ENCODE measurements at regions not wholly inside any gene's neighbourhood (a gene's known extent, or its start where the extent isn't known, plus 50 kb on each side); places are given as distances from the start of the nearest gene placed in this dataset.
"Not testable (repeated sequence)": the region's sequence is repeated elsewhere in the genome, so short reads cannot be mapped to it uniquely, and the experiment has no call there.

DNA sequence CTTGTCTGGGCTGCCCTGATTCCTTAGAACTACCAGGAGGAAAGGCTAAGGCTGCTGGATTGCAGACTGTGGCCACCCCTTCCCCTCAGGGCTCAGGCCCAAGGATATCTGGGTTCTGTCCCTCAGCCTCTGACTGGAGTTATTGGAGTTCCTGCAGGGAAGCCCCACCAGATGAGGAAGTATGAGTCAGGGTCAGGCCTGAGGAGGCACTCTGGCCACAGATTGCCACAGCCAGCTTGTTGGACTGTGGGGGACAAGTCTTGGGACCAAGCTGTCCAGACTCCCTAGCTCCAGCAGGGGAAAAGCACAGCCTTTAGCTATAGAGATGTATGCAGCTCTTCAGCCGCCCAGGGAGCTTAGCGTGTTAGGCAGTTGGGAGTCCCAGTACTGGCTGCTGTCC, 381.9 kb upstream of the TOM1L1 start:
- no peak for DNase-seq

GRCh38 chr17:54521137-54521536, 379.5 kb upstream of the TOM1L1 start:
- DNase-seq: no peak

GRCh38 chr17:54524501-54524900, 376.2 kb upstream of the TOM1L1 start:
- DNase-seq: no peak

- DNase-seq: no peak
Observed at GRCh38 chr17:54527941-54528340, 372.7 kb upstream of the TOM1L1 start.

GRCh38 chr17:54530398-54530797, 370.3 kb upstream of the TOM1L1 start:
- no peak for DNase-seq

DNA sequence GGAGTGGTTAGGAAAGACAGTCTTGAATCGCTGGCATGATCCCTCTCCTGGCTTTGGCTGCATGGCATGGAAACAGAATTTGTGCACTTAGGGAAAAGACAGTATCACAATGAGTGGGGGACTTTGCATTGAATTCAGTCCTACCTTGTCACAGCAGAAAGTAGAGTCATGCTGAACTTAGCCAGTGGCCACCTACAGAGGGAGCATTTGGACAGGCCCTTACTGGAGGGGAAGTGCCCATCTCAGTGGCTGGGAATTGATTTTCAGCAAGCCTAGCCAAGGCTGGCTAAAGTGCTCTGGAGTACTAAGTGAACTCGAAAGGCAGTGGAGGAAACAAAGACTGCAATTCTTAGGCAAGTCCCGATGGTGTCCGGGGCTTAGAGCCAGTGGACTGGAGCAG, 364.3 kb upstream of the TOM1L1 start:
- DNase-seq: no peak

DNA sequence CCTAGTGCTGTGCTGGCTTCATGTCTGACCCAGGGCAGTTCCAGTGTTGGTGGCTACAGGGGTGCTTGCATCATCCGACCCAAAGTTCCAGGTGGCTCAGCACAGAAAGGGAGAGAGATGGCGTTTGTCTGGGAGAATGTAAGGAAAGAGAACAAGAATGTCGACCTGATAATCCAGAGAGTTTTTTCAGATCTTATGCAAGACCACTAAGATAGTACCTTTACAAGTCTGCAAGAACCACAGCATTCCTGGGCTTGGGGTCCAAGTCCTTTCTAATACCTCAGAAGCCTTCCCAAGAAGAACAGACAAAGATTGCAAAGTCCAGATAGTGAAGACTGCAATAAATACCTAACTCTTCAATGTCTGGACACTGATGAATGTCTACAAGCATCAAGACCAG, 363.0 kb upstream of the TOM1L1 start:
- no peak for DNase-seq

DNA sequence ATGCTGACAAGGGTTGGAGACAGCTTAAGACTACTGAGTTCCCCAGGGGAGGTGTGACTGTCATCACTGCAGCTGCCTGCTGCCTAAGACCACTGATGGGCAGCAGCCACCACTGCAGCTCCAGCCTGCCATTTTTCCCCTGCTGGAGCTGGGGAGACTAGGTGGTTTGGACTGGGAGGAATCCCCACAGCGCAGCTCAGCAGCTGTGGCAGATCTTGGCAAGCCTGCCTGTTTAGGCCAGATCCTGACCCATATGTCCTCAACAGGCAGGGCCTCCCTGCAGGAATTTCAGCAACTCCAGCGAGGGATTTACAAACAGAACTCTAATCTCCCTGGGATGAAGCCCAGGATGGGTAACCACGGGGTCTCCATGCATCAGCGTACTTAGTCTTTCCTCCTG, 356.4 kb upstream of the TOM1L1 start:
- DNase-seq: no peak

- DNase-seq: no peak
Observed at GRCh38 chr17:54559883-54560282, 340.8 kb upstream of the TOM1L1 start.

- DNase-seq: no peak
Observed at GRCh38 chr17:54608634-54609155, 292.0 kb upstream of the TOM1L1 start.

DNA sequence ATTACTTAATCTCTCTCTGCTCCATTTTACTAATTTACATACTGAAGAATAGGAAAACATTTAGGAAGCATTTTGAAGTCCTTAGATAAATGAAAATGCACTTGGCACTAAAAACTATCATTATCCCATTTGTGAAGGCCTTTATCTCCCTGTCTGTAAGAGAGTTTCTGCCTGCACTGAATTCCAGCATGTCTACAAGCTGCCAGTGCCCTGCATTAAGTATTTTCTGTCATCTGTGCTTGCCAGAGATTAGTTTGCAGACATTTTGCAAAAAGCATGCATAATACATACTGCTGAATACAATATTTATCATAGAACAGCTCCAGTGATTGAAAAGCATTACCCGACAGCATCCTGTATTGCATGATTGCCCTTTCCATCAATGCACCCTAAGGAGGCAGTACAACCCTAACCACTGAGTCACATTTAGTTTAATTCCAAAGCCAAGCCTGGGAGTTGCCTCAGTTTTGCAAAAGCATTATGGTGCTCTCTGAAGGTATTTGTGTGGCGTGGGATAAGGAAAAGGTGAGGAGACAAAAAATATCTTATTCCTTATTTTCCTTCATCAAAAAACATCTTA, 280.2 kb upstream of the TOM1L1 start:
- DNase-seq: no peak

DNA sequence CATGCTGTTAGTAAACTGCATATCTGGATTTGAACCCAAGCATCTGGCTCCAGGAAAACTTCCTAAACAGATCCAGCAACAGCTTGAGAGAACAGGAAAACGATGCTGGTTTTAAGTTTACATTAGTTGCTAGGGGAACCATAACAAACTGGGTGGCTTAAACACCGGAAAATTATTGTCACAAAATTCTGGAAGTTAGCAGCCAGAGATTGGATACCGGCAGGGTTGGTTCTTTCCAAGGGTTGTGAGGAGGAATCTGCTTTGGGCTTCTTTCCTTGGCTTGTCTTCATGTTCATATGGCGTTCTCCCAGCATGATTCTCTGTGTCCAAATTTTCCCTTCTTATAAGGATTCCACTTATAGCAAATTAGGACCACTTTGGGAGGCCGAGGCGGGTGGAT, 276.9 kb upstream of the TOM1L1 start:
- DNase-seq: no peak

DNA sequence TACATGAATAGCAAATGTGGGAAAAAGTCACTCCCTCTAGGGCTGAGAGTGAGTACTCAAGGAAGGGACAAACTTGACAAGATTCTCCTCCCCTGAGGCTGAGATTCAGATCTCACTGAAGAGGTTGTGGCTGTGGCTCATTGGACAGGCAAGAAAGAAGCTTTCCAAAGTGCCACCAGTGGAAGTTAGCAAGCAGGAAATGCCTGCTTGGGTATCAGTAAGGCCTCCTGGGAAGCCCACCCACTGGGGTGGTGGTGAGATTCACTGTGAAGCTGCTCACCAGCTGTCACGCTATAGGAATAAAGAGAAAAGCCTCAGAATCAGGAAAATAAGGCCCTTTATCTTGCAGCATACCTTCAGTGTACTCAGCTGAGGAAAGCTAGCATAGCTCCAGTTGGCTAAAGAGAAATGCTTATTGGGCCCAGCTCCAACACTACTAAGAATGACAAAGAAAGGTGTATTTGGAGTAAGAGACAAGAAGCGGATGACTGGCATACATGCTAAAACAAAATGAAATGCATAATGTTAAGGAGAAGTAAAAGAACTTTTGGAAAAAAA, 274.4 kb upstream of the TOM1L1 start:
- no peak for DNase-seq

DNA sequence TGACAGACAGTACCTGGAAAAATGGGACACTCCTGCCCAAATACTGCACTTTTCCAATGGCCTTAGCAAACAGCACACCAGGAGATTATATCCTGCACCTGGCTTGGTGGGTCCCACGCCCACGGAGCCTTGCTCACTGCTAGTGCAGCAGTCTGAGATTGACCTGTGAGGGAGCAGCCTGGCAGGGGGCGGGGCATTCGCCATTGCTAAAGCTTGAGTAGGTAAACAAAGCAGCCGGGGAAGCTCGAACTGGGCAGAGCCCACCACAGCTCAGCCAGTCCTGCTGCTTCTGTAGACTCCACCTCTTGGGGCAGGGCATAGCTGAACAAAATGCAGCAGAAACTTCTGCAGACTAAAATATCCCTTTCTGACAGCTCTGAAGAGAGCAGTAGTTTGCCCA, 261.2 kb upstream of the TOM1L1 start:
- DNase-seq: not testable (repeated sequence)

- no peak for DNase-seq
Observed at GRCh38 chr17:54662978-54663876, 237.4 kb upstream of the TOM1L1 start.

DNA sequence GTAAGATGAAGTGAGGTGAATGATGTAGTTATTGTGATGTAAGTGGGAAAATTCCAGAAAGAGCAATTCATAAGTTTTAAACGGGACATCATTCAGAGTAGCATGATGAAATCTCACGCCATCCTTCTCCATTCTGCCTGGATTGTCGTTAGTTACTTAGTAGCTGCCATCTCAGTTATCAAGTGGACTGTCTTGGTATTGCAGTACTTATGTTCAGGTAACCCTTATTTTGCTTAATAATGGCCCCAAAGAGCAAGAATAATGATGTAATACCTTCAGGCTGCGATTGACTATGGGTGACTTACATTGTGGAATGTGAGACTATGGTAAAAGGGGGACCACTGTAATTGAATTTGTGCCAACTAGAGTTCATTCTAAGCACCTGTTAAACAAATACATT, 234.1 kb upstream of the TOM1L1 start:
- no peak for DNase-seq

DNA sequence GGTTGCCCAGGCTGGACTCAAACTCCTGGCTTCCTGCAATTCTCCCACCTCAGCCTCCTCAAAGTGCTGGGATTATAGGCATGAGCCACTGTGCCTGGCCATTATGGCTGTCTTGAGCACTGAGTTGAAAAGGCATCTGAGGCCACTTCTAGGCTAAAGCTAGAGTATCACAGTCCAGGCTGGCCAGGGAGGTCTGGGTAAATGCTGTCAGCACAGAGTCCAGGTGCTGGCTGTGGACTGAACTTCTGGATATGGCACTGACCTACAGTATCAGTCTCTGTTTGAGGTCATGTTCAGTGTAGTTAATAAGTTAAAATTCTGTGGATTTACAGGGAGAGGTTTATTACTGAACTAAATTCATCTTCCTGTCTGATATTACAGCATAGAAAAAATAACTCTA, 222.5 kb upstream of the TOM1L1 start:
- no peak for DNase-seq

DNA sequence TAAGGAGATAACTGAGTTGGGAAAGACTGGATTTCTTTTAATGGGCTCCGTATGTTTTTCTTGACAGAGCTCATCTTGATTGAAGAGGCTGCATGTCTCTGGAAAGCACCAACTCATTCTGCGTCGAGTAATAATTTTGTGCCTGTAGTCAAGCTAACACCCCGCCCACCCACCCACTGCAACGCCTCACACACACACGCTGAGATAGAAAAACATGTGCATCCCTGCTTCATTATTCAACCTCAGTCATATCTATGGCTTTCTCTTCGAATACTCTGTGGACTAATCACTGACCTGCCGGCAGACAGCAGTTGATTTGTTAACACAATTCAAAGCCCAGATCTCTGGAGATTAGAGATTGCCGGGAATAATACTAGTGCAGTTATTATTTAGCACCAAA, 220.2 kb upstream of the TOM1L1 start:
- DNase-seq: no peak

- DNase-seq: no peak
Observed at GRCh38 chr17:54694287-54694887, 206.3 kb upstream of the TOM1L1 start.

DNA sequence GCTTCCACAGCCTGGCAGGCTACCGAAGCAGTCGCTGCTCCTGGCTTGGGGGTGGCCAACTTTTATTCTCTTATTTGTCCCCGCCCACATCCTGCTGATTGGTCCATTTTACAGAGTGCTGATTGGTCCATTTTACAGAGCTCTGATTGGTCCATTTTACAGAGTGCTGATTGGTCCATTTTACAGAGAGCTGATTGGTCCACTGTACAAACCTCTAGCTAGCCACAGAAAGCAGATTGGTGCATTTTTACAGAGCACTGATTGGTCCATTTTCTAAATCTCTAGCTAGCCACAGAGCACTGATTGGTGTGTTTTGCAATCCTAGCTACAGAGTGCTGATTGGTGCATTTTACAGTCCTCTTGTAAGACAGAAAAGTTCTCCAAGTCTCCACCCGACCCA, 187.9 kb upstream of the TOM1L1 start:
- not testable (repeated sequence) for DNase-seq

GRCh38 chr17:54718286-54718685, 182.4 kb upstream of the TOM1L1 start:
- DNase-seq: no peak

- DNase-seq: no peak
Observed at GRCh38 chr17:54727624-54728023, 173.0 kb upstream of the TOM1L1 start.

- no peak for DNase-seq
Observed at GRCh38 chr17:54736573-54736972, 164.1 kb upstream of the TOM1L1 start.

All from left kidney (tissue), 1 donor.